ENCODE measurements at regions not wholly inside any gene's neighbourhood (a gene's known extent, or its start where the extent isn't known, plus 50 kb on each side); places are given as distances from the start of the nearest gene placed in this dataset.

GRCh38 chr1:93774707-93775106 lies 93.1 kb upstream of the BCAR3 start:
- TSS peak; percentile 49 for BruUV-seq (replicated peaks)
- no peak for DNase-seq
- Mint-ChIP-seq H3K36me3 (ENCODE audit: insufficient read depth, unreplicated experiment) (peaks cover 4% of the 10 kb centered on the region), H3K27me3 (ENCODE audit: unreplicated experiment) (no peaks in the 10 kb centered on the region), H3K4me1 (ENCODE audit: low read depth, unreplicated experiment) (peaks cover 20% of the 10 kb centered on the region), H3K27ac (ENCODE audit: unreplicated experiment) (peak overlapping the region; percentile 38), H3K4me3 (ENCODE audit: low read depth, unreplicated experiment) (no peak overlapping the region), H3K9me3 (ENCODE audit: low read depth, unreplicated experiment) (no peaks in the 10 kb centered on the region)
- intact Hi-C loops (cut with micrococcal nuclease; ENCODE audit: unreplicated experiment): no loop called here
- TF ChIP-seq, protein P1, sequence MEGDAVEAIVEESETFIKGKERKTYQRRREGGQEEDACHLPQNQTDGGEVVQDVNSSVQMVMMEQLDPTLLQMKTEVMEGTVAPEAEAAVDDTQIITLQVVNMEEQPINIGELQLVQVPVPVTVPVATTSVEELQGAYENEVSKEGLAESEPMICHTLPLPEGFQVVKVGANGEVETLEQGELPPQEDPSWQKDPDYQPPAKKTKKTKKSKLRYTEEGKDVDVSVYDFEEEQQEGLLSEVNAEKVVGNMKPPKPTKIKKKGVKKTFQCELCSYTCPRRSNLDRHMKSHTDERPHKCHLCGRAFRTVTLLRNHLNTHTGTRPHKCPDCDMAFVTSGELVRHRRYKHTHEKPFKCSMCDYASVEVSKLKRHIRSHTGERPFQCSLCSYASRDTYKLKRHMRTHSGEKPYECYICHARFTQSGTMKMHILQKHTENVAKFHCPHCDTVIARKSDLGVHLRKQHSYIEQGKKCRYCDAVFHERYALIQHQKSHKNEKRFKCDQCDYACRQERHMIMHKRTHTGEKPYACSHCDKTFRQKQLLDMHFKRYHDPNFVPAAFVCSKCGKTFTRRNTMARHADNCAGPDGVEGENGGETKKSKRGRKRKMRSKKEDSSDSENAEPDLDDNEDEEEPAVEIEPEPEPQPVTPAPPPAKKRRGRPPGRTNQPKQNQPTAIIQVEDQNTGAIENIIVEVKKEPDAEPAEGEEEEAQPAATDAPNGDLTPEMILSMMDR (IDR thresholded peaks at IDR 0.05; ENCODE audit: unreplicated experiment): no peak
- CTCF ChIA-PET: interaction anchor here (0.6 to 0.7 kb wide), 2 partner anchors 16 to 71 kb away, joined by 3 read pairs; no protein-coding TSS in a partner anchor

DNA sequence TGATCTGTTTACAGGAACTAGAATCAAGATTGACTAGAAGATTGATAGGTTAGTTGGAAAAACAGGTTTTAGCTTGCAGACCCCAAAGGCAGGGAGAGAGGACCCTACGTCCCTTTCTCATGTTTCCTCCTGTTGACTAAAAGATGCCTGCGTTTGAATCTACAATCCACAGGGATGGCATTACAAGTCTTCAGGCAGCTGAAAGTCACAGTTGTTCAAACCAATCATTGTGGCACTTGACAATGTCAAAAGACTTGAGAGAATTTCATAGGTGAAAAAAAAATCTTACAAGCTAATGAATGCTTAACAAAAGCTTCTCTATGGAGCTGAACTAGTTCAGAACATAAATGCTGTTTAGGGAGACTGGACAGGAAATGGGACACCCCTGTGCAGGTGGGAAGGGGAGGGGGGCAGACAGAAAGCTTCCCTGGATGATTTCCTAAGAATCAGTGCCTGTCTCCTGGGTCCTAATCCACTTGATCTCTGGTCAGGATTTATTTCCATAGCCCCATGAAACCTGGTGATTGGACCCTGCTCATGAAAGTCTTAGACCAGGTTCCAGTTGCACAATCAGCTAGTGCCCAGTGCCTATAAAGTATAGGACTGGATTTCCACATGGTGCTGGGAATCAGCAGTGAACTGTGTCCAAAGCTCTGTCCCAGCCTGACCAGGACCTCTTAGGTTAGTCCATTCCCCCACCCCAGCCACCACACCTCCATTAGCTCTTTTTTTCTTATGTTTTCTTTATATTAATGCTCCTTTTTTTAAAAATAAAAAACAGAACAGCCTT lies 91.6 kb upstream of the BCAR3 start:
- no peaks in the 10 kb centered on the region for H3K9me3 Mint-ChIP-seq (ENCODE audit: low read depth, unreplicated experiment)
- DNase-seq: no peak
- intact Hi-C loops (cut with micrococcal nuclease; ENCODE audit: unreplicated experiment): no loop called here
- H3K4me3 Mint-ChIP-seq (ENCODE audit: low read depth, unreplicated experiment): no peak overlapping the region
- CTCF ChIA-PET: interaction anchor here (0.6 kb wide), 1 partner anchor 818 kb away, joined by 6 read pairs; no protein-coding TSS in a partner anchor
- H3K36me3 Mint-ChIP-seq (ENCODE audit: insufficient read depth, unreplicated experiment): peaks cover 4% of the 10 kb centered on the region
- H3K27ac Mint-ChIP-seq (ENCODE audit: unreplicated experiment): no peak overlapping the region
- BruUV-seq (replicated peaks): no TSS peak
- H3K4me1 Mint-ChIP-seq (ENCODE audit: low read depth, unreplicated experiment): peaks cover 12% of the 10 kb centered on the region
- H3K27me3 Mint-ChIP-seq (ENCODE audit: unreplicated experiment): no peaks in the 10 kb centered on the region
- TF ChIP-seq, protein P1 (IDR thresholded peaks at IDR 0.05; ENCODE audit: unreplicated experiment): no peak

- Mint-ChIP-seq H3K36me3 (ENCODE audit: insufficient read depth, unreplicated experiment) (peaks cover 4% of the 10 kb centered on the region), H3K9me3 (ENCODE audit: low read depth, unreplicated experiment) (no peaks in the 10 kb centered on the region), H3K27me3 (ENCODE audit: unreplicated experiment) (no peaks in the 10 kb centered on the region), H3K4me1 (ENCODE audit: low read depth, unreplicated experiment) (peaks cover 17% of the 10 kb centered on the region), H3K27ac (ENCODE audit: unreplicated experiment) (no peak overlapping the region), H3K4me3 (ENCODE audit: low read depth, unreplicated experiment) (no peak overlapping the region)
- CTCF ChIA-PET: no interaction called here
- intact Hi-C loops (cut with micrococcal nuclease; ENCODE audit: unreplicated experiment): no loop called here
- TF ChIP-seq, protein P1 (IDR thresholded peaks at IDR 0.05; ENCODE audit: unreplicated experiment): no peak
- no peak for DNase-seq
- BruUV-seq (replicated peaks): no TSS peak
Observed at GRCh38 chr1:93771843-93772242, 90.2 kb upstream of the BCAR3 start.

DNA sequence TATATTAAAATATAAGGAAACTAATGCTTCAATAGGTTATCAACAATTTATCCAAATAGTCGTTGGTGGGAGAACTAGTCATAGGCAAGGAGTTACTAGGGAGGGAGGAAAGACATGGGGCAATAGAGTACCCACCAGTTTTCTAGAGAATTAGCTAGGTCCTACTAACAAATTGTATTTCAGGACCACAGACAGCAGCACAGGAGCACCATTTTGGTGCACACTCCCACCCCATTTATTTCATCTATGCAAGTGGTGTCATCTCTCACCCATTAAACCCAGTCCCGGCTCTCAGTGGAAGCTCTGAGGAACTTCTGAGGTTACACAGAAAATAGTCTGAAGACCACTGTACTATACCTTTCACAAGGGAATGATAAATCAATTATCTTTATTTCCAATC lies 89.0 kb upstream of the BCAR3 start:
- Mint-ChIP-seq H3K9me3 (ENCODE audit: low read depth, unreplicated experiment) (no peaks in the 10 kb centered on the region), H3K27ac (ENCODE audit: unreplicated experiment) (no peak overlapping the region), H3K4me1 (ENCODE audit: low read depth, unreplicated experiment) (peaks cover 17% of the 10 kb centered on the region), H3K4me3 (ENCODE audit: low read depth, unreplicated experiment) (no peak overlapping the region), H3K27me3 (ENCODE audit: unreplicated experiment) (no peaks in the 10 kb centered on the region), H3K36me3 (ENCODE audit: insufficient read depth, unreplicated experiment) (peaks cover 4% of the 10 kb centered on the region)
- BruUV-seq (replicated peaks): no TSS peak
- intact Hi-C loops (cut with micrococcal nuclease; ENCODE audit: unreplicated experiment): no loop called here
- CTCF ChIA-PET: no interaction called here
- DNase-seq: no peak
- TF ChIP-seq, protein P1 (IDR thresholded peaks at IDR 0.05; ENCODE audit: unreplicated experiment): no peak
